Activated CD8-positive, alpha-beta memory T cell treated with anti-CD3 and anti-CD28 coated beads, Interleukin-2, amount 50 U/mL, for 4 hours (primary cell): ENCODE measurements at regions not wholly inside any gene's neighbourhood (a gene's known extent, or its start where the extent isn't known, plus 50 kb on each side); places are given as distances from the start of the nearest gene placed in this dataset.
A peak's percentile ranks its signal among the peaks of the same experiment; 100 is the strongest.
"Not testable (repeated sequence)": the region's sequence is repeated elsewhere in the genome, so short reads cannot be mapped to it uniquely, and the experiment has no call there.

Experiments used
- DNase-seq: peaks from one replicate; pipeline ENCODE4 v3.0.0-alpha.2; 2020

DNA sequence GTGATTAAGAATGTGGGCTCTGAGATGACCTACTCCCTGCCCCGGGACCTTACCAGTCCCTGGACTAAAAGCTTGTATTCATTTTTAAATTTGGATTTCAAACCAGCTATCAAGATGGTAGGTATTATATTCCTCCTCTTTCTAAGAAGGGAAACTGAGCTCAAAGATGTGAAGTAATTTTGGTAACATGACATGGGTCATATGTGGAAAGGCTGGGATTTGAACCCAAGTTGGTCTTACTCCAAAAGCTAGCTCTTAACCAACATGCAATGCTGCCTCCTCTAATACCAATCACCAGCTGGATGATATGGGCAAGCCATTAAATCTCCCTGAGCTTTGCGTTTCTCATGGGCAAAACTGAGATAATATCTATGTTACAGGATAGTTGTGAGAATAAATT lies 166.4 kb upstream of the SLC38A2 start:
- DNase-seq = no peak

DNA sequence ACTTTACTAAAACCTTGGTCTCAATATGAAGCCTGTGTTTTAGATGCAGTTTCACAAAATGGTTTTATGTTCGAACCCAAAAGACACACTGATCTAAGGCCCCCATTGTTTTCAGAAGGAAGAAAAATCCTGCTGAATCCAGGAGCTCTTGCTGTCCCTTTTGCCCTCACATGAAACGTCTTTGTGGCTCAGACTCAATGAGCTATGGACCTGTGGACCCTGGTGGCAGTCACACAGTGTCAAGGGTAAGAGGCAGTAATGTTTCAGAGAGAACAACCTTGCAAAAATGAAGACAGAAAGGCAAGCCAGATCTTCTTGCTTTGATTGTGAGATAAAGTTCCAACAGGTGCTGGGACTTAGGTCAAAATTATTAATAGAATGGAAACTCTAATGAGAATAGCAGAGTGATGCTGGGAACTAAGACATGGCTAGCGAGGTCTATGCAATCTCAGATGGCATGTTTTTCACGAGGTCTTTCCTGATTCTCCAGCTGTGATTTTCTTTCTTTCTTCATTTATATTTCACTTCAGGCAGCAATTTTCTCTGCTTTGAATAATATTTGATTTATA lies 164.9 kb upstream of the SLC38A2 start:
- DNase-seq = no peak

DNA sequence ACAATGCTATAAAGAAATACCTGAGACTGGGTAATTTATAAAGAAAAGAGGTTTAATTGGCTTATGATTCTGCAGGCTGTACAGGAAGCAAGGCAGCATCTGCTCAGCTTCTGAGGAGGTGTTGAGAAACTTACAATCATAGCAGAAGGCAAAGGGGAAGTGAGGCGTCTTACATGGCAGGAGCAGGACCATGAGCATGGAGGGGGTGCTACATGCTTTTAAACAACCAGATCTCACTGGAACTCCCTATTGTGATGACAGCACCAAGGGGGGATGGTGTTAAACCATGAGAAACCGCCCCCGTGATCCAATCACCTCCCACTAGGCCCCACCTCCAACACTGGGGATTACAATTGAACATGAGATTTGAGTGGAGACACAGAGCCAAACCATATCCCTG lies 163.7 kb upstream of the SLC38A2 start:
- DNase-seq = not testable (repeated sequence)

DNA sequence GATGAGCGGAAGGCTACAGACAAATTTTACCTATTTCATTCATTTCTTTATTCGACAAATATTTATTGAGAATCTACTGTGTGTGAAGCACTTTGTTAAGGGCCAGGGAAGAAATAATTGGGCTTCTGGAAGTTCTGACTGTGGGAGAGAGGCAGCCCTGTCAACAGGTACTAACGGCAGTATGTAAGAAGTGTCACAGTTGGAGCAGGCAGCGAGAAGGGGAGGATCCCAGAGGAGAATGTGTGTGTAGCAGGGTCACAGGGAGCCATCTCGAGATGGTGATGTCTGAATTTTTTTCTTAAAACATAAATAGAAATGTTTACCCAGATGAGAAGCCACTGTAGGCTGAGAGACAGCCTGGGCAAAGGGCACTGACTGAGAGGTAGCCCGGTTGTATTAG lies 163.3 kb upstream of the SLC38A2 start:
- no peak for DNase-seq

DNA sequence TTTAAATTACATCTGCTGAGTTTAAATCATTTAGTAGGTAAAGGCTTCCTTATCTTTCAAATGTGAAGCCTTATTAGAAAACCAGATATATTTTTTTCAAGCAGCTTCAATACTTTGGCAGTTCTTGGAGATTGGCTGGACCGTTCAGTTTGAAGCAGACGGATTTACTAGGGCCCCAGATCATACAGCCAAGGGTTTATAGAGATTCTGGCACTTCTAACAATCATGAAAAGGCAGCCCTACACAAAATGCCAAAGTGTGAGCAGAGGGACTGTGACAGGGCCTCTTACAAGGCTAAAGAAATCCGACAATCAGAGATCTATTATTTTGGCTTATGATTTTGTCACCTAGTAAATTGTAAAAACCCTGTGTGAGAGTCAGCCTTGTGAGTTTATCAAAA lies 162.8 kb upstream of the SLC38A2 start:
- DNase-seq = no peak

DNA sequence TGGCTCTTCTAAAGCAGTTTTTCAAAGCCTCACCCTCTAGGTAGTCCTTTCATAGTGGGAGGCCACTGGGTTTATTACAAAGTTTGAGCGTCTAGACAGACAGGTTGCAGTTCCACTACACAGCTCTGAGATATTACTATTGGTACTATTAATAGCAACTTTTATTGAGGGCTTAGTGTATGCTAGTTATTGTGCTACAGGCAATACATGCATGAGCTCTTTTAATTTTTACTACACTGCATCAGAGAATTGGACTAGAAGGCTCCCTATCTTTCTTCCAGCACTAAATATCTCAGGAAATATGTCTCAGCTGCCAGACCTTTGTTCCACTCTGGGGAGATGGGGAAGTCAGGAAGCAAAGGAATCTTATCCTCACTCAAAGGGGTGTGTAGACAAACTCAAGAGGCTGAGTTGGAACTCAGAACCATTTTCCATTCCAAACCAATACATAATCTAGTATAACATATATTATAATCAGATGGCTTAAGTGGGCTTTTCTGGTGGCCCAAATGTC lies 161.8 kb upstream of the SLC38A2 start:
- DNase-seq = no peak

DNA sequence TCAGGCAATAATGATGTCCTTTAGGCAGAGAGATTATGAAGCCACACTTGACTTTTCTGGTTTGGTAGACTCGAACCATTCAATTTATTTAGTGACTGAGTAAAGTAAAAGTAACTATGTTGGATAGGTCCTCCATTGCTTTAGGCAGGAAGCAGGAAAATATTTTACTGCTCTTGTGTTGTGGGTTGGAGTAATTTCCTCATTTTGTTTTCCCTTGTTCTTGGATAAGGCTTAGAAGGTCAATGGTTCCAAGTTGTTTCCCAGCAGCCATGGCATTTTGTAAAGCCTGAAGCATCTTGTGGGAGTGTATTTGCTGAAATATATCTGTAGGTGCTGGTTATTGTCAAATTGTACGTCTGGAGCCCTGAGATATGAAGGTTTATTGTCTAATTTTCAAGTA lies 161.2 kb upstream of the SLC38A2 start:
- no peak for DNase-seq

DNA sequence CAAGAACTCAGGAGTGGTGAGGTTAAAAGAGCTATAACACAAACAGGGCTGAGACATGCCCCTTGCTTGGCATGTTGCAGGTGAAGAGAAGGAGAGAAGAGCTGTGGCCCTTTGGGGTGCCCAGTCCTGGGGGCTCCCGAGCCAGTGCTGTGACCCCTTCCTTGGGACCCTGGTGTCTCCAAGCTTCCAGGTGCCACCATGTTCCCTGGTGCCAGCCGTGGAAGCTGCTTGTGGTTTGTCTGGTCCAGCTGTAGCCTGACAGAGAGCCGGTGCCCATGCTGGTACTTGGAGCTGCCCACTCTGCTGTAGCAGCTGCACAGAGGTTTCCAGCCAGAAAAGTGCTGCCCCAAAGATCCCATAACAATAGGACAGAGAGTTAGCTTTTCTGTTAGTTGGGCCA lies 159.2 kb upstream of the SLC38A2 start:
- DNase-seq = no peak

DNA sequence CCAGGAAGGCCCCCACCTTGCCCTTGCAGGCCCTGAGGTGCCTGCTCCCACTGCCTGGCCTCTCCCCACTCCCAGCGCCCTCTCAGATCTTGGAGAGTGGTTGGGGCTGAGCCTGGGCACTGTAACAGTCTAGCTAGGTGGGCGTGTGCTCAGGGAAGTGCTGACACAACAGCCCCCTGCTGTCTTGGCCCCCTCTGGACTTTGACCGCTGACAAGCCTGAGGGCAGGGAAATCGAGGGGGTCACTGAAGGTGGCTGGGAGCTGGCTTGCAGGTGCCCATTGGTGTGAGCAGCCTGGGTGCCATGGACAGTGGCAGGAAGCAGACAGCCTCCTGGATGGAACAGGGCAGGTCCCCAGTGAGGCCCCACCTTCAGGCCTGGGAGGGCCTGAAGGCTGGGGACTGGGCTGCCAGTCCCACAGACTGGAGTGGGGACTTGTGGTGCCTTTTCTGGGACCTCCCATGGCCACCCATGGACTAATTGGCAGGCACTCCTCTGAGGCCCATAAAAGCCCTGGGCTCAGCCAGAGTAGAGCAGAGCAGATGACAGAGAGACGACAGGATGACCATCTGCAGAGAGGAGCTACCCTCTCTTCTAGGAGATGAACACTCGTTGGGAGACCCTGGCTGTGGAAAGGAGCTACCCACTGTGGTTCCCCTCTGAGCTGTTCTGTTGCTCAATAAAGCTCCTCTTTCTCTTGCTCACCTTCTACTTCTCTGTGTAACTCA lies 158.6 kb upstream of the SLC38A2 start:
- DNase-seq = no peak

DNA sequence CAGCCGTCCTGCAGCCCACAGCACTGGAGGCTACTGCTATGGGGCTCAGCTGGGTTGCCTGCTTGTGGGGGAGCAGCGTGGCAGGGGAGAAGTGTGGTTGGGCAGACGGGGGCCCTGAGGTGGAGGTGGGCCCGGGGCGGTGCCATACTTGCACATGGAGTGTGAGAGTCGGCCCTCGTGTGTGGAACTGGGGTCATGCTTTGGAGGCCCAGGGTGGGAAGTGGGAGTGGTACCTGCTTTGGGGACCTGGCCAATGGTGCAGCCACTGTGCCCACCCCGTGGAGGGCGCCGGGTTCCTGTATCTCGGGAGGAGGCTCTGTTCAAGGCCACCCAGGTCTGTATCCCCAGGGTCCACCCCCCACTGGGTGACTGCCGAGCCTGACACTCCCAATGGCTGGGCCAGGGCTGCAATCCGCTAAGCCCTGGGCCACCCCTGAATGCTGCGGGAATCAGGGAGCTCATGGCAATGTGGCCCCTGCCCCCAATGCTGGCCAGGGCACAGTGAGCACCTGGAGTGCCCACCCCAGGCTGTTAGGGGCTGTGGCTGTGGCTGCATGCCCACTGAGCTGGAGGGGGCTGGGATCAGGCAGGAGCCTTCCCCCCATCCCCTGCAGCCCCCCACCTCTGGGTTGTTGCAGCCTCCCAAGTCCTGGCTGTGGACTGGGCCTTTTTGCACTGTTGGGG lies 157.9 kb upstream of the SLC38A2 start:
- DNase-seq = no peak

DNA sequence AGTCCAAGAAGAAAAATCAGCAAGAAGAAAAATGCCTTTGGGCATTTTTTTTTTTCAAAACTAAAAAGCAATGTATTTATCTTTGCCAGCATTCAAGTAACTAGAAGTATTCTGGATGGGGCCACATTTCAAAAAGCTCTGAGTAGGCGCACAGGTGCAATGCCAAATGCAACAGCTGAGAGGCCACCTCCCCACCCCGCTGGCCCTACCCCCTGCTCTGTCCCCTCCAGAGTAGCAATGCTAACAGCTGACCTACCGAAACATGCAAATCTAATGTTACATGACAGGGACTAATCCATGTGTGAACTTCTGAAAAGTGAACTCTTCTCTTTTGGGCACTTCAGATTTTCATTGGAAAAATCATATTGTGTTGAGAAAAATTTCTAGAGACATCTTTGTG lies 153.7 kb upstream of the SLC38A2 start:
- DNase-seq = no peak

DNA sequence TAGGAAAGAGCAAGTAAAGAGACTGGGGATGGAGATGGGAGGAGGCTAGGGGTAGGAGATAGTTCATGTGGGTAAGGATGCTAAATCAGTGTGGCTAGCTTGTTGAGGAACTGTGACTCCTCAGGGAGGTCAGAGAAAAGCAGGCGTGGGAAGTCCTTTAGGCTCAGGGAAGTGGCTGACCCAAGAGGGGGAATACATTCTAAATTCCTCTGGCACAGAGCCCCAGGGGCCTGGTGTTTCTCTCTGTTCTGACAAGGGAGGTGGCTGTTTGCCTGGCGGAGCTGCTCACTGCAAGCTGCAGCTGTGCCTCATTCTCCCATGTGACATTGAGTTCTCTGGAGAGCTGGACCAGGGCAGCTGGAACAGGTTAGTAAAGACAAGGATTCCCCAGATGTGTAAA lies 152.2 kb upstream of the SLC38A2 start:
- no peak for DNase-seq

DNA sequence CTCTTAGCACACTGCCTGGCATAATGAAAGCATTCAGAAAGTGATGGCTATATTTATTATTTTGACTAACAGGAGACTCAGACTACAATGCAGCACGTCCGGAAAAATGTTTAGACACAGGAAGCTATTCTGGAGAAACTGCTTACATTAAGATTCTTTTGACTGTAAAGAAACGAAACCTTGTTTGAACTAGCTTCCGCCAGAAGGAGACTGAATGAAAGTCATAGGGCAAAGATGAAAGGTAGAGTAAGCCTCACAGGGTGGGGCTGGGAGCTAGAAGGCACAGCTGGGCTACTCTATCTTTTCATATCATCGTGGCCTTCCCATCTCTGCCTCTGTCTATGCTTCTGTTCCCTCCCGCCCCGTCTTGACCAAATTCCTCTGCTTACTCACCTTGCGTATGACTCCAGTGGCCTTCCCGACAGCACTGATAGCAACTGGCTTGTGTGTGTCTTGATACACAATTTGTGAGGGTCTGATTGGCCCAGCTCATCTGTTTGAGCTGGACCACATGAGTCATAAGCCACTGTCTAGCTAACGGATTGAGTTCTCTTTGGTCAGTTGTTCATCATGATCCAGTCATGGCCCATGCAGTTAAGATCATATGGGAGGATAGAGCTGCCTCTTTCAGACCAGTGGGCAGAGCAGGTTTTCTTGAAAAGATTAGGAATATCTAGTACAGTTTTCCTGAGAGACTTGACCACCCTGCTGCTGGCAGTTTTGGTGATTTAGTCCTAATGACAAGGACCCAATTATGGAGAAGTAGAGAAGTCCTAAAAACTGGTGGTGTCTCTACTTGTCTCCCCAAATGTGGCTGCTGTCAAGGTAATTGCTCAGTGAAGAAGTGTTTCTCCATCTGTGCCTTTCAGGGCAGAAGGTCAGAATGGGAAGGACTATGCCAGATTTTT lies 151.5 kb upstream of the SLC38A2 start:
- peak; percentile 30 for DNase-seq

DNA sequence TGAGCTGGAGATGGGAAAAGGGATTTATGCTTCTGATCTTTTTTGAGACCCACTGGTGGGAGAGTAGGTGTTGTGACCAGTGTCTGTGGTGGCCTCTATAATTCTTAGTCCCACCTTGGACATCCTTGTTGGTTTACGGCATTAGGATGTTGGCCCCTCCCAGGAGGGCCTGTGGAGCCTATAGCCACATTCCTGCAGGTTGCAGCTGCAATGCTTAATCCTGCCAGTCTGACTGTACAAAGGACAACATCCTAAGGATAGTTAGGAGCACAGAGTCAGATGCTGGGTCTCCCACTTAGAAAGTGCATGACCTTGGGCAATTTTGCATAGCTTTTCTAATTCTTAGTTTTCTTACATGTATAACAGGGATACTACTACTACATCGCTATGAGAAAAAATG lies 150.9 kb upstream of the SLC38A2 start:
- DNase-seq = no peak

DNA sequence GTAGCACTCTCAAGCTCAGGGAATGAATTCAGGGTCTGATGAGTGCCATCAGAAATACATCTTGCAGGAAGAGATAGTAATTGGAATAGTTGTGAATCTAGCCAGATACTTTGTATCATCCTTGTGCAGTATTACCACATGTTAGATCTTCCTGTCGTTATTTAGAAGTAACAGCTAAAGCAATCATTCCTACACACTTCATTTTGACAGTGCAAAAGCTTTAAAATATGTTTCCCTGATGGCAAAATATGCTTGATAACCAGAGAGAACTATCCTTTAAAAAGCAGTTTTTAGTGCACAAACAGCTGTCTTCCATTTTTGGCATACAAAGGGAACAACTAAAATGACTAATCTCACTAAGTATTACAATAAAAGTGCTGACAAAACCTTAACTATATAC lies 149.5 kb upstream of the SLC38A2 start:
- no peak for DNase-seq

DNA sequence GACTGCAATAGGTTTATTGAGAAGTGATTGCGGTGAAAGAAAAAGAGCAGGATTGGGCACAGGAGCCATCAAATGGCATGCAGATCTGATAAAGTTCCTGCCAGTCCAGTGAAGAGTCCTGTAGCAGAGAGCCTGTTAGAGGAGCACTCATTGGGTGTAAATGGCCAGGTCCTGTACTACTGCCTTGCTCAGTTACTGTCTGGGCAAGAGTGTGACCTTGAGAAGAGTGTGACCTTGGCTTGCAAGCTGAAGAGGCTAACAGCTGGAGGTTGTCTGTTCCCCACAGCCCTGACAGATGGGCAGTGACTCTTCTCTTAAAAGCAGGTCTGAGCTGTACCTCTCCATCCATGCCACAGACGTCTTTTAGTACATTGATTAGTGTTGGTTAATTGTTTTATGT lies 148.6 kb upstream of the SLC38A2 start:
- no peak for DNase-seq

DNA sequence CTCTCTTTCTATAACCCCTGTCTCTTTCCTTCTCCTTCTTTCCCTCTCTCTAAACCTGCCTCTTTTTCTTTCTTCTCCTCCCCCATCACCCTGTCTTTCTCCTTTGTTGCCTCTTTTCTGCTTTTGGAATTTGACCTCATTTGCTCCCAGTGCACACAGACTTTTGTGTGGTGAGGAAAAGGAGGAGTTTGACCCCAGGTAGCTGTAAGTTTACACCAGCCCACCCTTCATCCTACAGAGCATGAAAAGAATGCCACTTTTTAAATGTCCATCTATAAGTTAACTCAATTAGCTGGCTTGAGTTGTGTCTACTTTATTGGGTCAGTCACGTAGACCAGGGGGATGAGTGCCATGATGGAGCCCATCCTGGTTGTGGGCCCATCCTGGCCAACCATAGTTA lies 146.8 kb upstream of the SLC38A2 start:
- no peak for DNase-seq

DNA sequence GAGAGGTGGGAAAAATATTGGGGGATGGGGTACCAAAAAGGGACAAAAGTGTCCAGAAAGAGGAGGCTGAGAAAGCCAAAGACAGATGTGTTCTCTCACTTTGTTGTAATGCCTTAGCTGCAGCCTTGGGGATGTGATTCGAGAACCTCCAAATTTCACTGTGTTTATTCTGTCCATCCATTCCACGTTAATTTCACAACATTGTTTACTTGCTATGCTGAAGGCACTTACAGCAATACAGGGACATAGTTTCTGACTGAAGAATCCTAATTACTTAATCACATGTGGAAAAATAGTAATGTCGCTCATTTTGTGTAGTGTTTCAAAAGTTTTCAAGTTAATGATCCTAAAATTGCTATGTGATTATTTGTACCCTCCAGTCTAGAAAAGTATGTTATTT lies 146.2 kb upstream of the SLC38A2 start:
- DNase-seq = no peak

DNA sequence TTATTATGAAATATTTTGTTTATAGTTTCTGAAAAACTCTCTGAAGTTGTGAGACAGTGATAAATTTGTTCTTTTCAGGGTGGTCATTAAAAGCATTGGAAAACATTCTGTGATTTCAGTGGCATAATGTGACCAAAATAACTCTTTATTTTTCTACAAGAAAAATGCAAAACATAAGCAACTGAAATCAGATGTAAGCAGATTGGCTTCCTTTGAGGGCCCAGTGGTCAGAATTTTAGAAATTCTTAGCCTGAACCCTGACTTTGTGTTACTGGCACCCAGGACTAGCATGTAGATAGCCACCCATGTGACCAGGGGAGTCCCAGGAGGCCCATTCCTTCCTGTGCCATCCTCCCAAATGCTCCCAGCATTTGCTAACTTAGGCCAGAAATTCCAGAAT lies 145.6 kb upstream of the SLC38A2 start:
- no peak for DNase-seq

DNA sequence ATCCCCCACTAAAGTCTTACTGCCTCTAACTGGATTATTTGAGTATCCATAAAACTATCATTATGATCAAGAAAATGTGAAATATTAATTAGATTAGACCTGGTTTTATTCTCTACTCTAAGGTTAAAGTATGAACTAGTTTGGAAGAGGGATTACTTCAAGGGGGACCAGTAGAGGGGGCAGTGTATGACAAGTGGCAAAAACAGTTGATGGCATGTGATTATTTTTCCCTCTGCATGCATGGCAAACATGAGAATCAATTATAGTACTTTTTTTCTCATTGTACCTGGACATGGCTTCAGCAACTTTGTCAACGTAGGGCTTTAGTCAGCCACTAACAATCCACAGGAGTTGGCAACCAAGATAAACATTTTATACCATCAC lies 145.0 kb upstream of the SLC38A2 start:
- no peak for DNase-seq

DNA sequence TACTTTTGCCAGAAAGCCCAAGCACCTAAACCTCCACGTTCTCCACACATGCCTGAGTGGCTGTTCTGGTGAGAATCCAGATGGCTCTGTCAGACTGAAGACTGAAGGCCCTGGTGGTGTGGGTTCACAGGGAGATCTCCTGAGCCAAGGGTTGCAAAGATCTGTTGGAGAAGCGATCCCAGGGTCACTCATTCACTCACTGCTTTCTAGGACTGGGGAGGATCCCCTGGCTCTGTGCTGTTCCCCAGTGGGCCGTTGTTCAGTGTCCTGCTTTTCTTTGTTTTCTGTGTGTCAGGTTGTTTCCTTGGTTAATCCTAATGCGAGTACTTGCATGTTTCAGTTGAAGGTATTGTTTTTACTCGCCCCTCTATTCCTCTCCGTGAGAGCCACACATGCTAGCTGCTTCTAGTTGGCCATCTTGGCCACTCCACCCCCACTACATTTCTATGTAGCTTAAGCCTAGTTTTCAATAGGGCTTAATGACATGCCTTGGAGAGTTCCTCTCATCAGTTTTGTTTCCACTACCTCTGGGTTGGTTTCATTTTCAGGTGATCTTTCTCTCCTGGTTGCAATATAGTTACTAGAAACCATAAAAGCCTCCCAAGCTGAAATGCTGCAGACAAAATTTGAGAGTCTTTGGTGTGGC lies 144.5 kb upstream of the SLC38A2 start:
- no peak for DNase-seq

DNA sequence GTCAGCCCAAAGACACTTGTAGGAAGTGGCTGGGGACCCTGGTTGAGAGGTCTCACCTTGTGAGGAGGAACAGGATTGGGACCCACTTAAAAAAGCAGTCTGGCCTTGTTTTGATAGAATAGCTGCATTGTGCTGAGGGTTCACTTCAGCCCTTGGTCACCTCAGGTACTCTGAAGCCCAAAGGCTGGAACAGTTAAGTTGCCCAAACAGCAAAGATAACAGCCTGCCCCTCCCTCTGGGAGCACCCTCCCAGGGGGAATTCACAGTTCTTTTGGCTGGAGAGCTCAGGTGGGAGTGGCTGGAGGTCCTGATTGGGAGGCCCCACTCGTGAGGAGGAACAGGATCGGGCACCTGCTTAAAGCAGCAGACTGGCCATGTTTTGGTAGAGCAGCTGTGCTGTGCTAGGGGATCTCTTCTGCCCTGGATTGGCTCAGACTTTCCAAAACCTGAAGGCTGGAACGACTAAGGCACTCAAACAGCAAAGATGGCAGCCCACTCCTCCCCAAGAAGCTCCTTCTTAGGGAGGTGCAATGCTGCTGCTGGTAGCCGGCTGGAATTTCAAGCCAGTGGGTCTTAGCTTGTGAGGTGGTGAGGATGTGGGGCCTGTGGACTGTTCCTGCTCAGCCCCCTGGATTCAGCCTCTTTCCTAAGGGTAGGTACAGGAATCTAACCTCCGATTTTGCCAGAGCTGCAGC lies 143.8 kb upstream of the SLC38A2 start:
- DNase-seq = no peak
